NCI-H226 (cell line): ENCODE measurements at regions not wholly inside any gene's neighbourhood (a gene's known extent, or its start where the extent isn't known, plus 50 kb on each side); places are given as distances from the start of the nearest gene placed in this dataset.

ENCODE experiments used
- DNase-seq: peaks from one replicate; pipeline ENCODE4 v3.0.0-alpha.2; 2015

GRCh38 chr19:31959527-31960018 lies 385.8 kb upstream of the ZNF507 start:
- no peak for DNase-seq

DNA sequence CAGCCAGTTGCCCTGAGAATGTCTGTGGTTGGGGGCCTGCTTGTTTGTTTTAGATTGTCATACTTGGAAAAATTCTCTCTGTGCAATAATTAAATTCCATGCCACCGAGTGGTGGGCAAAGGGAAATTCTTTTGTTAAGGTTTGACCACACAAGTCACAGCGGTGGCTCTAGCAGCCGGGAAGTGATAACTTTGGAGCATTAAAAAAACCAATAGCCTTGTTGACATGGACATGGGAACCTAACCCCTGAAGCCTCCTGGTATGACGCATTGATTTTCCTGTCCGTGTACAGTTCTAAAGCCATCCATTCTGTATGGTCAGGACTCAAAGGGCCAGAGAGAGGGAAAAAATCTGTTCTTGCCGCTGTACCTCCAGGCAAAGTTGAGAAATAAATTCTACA lies 384.9 kb upstream of the ZNF507 start:
- DNase-seq, result no peak

DNA sequence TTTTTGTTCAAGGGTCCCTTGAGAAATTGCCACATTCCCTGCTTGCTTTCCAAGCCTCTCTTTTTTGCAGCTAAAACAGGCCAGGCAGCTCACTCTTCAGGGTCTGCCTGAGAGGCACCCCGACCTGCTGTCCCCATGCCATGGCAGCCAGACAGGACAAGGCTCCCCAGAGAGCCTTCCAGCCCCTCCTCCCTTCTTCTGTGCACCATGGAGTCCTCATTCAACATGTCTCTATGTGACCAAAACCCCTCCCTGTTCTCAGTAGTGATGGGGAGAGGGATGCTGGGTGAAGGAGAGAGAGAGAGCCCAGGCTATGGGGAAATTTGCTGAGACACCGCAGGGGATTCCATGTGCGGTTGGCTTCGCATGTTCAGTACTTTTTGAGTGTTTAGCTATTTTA lies 384.2 kb upstream of the ZNF507 start:
- DNase-seq, result no peak

DNA sequence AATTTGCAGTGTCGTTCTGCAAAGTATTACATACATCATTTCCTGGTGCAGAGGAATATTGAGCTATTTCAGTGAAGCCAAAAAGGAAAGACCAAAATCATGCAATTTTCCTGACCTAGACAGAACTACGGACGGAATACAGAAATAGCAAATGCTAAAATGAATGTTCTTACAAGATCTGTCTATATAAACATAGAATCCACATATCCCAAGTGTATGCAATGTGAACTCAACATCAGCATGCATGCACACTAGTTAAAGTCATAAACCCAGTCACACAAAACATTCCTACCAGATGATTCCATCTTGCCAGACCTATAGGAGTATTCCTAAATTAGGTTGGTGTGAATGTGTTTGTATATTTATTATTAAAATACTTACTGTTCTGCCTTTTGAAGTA lies 383.7 kb upstream of the ZNF507 start:
- DNase-seq, result no peak

- no peak for DNase-seq
Measured at GRCh38 chr19:31962561-31962996, 382.8 kb upstream of the ZNF507 start.

GRCh38 chr19:31963746-31964145 lies 381.7 kb upstream of the ZNF507 start:
- DNase-seq, result no peak

- no peak for DNase-seq
Measured at GRCh38 chr19:31969016-31969415, 376.4 kb upstream of the ZNF507 start.

DNA sequence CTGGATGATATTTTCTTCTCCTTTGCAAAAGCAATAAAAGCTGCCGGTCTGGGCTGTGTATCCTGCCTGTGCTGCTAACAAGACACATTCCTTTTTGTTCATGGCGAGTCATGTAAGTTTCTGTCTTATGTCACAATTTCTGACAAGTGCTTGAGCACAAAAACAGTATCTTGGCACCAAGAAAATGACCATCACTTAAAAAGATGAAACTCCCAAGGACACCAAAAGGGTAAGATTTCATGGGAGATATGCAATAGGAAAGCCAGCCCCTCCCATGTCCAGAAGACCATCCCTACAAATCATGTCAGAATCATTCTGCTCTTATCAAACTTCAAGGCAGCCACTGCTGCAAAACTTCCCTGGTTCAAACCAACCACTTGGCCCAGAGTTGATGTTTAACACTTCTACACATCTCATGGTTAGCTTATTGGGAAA lies 375.4 kb upstream of the ZNF507 start:
- no peak for DNase-seq

GRCh38 chr19:31974290-31974689 lies 371.1 kb upstream of the ZNF507 start:
- no peak for DNase-seq

DNA sequence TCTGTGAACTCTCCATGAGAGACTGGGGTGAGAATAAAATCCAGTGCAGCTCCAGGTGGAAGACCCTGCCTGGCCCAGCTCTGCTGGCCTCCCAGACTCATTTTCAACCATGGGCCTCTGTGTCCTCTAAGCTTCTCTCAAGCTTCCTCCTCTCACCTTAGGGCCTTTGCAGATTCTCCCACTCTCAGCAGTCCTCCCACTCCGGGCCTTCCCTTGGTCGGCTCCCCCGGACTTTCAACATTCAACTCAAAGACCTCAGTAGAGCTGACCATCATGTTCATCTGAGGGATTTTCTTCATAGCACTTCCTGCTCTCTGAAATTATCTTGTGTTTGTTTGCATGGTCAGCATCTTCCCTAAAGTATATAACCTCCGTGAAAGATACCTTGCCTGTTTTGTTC lies 370.5 kb upstream of the ZNF507 start:
- no peak for DNase-seq

- no peak for DNase-seq
Measured at GRCh38 chr19:31975461-31975860, 369.9 kb upstream of the ZNF507 start.

DNA sequence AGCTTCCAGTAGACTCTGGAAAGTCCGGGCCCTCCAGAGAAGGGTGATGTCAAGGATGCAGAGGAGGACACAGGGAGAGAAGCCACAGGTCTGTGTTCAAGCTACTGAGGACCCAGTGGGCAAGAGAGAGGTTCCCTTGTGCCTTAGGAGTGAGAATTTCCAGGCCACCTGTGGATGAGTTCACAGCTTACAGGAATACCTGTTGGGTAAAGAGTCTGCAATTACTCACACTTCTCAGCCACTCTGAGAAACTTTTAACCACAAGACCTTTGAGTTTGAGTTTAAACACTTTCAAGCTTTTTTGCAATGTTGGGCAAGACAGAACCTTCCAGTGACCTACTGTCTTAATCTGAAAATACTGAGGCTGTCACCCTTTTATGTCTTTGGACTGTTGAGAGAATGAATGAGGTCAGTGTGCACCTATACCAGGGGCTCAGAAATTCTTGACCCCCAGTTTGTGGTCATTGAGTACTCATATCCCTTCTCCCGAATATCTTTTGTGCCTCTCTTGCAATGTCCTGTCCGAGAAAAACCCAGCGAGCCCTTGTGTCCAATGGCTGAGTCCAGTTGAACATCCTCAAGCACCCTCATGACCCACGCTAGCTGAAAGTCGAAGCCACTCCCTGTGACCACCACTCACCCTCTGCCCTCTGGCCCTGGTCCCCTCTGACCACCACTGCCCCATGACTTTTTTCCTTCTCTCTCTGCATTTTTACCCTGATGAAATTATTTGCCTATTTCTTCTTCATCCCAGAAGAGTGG lies 368.5 kb upstream of the ZNF507 start:
- DNase-seq, result no peak

DNA sequence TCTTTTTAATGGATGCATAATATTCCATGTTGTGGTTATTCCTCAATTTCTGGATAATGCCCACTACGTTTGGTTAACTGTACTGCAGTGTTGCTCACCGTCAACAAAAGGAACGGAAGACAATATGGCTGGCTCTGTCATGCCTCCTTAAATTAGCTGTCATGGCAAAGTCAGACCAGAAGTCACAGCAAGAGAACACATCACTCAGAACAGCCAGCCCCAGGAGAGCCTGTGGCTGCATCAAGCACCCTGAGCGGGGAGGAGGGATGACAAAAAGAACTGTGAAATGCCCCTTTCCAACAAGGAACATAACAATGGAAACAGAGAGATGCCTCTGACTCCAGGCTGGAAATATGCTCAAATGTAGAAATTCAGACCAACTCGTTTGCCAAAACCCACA lies 366.0 kb upstream of the ZNF507 start:
- no peak for DNase-seq

DNA sequence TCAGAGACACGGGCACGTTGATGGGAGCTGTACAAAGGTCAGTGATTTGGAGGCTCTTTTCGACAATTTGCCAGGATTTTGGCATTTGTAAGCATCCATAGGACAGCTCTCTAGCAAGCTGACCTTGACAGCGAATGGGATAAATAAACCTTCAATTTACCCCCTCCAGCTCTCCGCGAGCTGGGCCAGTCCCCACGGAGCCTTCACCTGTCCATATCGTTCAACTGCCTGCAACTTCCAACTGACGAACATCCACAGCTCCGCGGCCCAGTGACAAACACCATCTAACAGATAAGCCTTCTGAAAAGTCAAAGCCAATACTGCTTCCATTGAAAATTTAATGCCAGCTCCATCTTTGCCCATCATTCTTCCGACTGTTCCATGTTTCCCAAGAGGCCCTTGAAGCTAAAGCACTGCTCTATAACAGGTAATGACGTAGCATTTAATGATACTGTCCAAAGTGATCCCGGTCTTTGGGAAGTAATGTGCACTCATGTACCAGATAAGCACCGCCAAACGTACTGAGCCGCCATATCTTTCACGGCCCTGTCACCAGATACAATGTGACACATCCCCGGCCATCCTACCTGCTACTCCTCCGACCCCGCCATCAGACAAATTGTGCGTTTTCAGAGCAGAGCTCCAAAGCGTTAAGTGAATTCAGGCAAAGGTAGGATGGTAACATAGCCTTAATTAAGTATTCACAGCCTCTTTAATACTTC lies 365.3 kb upstream of the ZNF507 start:
- no peak for DNase-seq

GRCh38 chr19:31980796-31981195 lies 364.6 kb upstream of the ZNF507 start:
- DNase-seq, result no peak

GRCh38 chr19:31981545-31981944 lies 363.9 kb upstream of the ZNF507 start:
- no peak for DNase-seq

- DNase-seq, result no peak
Measured at GRCh38 chr19:31983647-31984046, 361.8 kb upstream of the ZNF507 start.

GRCh38 chr19:31985001-31985605 lies 360.3 kb upstream of the ZNF507 start:
- DNase-seq, result no peak

GRCh38 chr19:31986951-31987350 lies 358.5 kb upstream of the ZNF507 start:
- DNase-seq, result no peak

DNA sequence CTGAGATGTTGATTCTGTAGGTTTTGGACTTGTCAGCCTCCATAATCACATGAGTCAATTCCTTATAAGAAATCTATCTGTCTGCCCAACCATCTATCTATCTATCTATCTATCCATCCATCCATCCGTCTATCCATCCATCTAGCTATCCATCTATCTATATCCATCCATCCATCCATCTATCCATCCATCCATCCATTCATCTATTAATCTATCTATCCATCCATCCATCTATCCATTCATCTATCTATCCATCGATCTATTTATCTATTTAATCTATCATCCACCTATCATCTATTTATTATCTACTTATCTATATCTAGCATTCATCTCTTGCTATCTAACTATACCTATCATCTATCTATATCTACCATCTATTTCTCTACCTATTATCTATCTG lies 357.2 kb upstream of the ZNF507 start:
- DNase-seq, result no peak

- no peak for DNase-seq
Measured at GRCh38 chr19:31991984-31992655, 353.3 kb upstream of the ZNF507 start.

GRCh38 chr19:31992750-31993149 lies 352.7 kb upstream of the ZNF507 start:
- no peak for DNase-seq

DNA sequence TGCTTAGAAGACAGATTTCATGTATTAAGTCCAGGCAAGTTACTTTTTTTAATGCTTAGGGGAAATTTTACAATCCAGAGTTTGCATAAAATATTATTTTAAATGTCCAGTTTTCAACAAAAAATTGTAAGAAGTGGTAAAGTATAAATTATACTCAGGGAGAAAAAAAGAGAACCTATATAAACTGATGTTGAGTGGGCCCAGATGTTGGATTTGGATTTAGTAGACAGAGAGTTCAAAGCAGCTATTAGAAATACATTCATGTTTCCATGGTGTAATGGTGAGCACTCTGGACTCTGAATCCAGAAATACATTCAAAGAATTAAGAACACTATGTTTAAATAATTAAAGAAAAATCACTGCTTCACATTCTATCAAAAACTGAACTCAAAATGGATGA lies 349.9 kb upstream of the ZNF507 start:
- no peak for DNase-seq
